Panc1 (cell line): ENCODE measurements at regions not wholly inside any gene's neighbourhood (a gene's known extent, or its start where the extent isn't known, plus 50 kb on each side); places are given as distances from the start of the nearest gene placed in this dataset.

ENCODE experiments used
- CTCF ChIP-seq: fragments of 450-650 bp; IDR thresholded peaks from 2 replicates; pipeline ENCODE4 v1.5.1; 2017; ENCODE audit warnings: mild to moderate bottlenecking
- POLR2AphosphoS5 ChIP-seq: IDR thresholded peaks from 2 replicates; pipeline ENCODE4 v1.6.1; 2012; ENCODE audit warnings: mild to moderate bottlenecking, low read depth, low read length, moderate library complexity
- REST ChIP-seq, 2 experiments: IDR thresholded peaks; 2 replicates each; pipeline ENCODE4 v1.6.1; 2011 to 2012; ENCODE audit warnings: low read depth in 2 of 2, control low read depth in 1 of 2, low read length in 1 of 2, mild to moderate bottlenecking in 1 of 2, moderate library complexity in 1 of 2; ENCODE audit not compliant: insufficient read depth in 1 of 2
- TCF7L2 ChIP-seq: IDR thresholded peaks from 2 replicates; pipeline ENCODE4 v1.6.1; 2011; ENCODE audit warnings: mild to moderate bottlenecking, low read depth, low read length, inconsistent platforms

GRCh38 chr20:4305091-4305490, 56.0 kb upstream of the ADRA1D start:
- no peak for TF ChIP-seq POLR2AphosphoS5
- TF ChIP-seq CTCF = no peak
- TF ChIP-seq REST (IDR thresholded peaks at IDR 0.05; ENCODE audit: insufficient read depth in 1 of 2, low read depth in 2 of 2, low read length in 1 of 2) = no peak
- no peak for TF ChIP-seq TCF7L2
